GM12878 (cell line): ENCODE measurements at regions not wholly inside any gene's neighbourhood (a gene's known extent, or its start where the extent isn't known, plus 50 kb on each side); places are given as distances from the start of the nearest gene placed in this dataset.

Source experiments
- CUX1 ChIP-seq: IDR thresholded peaks from 2 replicates; pipeline ENCODE4 v1.6.1; 2012; ENCODE audit warnings: improper control_type of control experiment, low read depth, low read length; ENCODE audit not compliant: insufficient replicate concordance
- EZH2 ChIP-seq: IDR thresholded peaks from 2 replicates; pipeline ENCODE4 v1.6.1; 2012; ENCODE audit warnings: low read depth, mild to moderate bottlenecking, control low read depth, inconsistent platforms, low read length, borderline replicate concordance; ENCODE audit not compliant: control insufficient read depth
- IRF3 ChIP-seq: fragments of 450-650 bp; IDR thresholded peaks from 2 replicates; pipeline ENCODE4 v1.6.1; 2014; ENCODE audit warnings: mild to moderate bottlenecking

- TF ChIP-seq IRF3: no peak
- TF ChIP-seq EZH2: no peak
- no peak for TF ChIP-seq CUX1
These were observed 269.6 kb downstream of the HAUS1 start for GRCh38 chr18:46373791-46374190.
